ENCODE measurements at regions not wholly inside any gene's neighbourhood (a gene's known extent, or its start where the extent isn't known, plus 50 kb on each side); places are given as distances from the start of the nearest gene placed in this dataset.
A peak's percentile ranks its signal among the peaks of the same experiment; 100 is the strongest.

DNA sequence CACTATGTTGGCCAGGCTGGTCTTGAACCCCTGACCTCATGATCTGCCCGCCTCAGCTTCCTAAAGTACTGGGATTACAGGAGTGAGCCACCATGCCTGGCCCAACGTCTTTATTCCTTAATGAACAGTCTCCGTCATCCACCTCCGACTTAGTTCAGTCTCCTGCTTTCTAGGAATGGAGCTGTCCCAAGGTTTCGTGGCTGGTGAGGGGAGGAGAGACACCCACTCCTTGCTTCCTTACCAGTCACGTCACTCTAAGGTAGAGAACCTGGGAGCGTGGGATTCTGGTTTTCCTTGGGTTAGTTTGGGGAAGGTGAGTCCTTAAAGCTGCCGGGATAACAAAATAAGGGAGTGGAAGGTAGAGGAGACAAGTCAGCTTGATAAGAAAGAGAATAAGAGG, 55.0 kb upstream of the ATP2B4 start:
- intact Hi-C loops (cut with DNase I; ENCODE audit: low total_unique reads): no loop called here

DNA sequence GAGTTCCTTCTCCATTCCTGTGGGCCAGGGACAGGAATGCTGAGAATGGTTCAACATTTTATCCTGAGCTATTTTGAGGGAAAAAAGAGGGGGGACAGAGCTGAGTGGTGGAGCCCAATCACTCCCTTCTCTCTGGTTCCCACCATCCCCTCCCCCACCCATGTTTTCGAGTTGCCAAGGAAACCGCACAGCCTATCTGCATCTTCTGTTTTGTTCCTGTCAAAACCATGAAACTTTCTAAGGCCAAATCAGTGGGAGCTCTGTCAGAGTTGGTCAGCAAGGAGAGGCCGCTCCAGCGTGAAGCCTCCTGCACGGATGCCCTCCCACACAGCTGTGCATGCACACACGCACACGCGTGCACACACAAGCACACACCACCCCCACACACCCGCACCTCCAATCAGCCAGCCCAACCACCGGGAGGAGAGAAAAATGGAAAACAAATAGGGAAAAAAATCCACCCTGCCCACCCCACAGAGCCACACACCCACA, 54.5 kb upstream of the ATP2B4 start:
- no peaks in the 10 kb centered on the region for H3K27me3 ChIP-seq
- H3K36me3 ChIP-seq: no peaks in the 10 kb centered on the region
- intact Hi-C loops (cut with DNase I; ENCODE audit: low total_unique reads): no loop called here
- no peak overlapping the region for H3K4me3 ChIP-seq
- peak overlapping the region in 1 of 5 donors; percentile 11 for H3K27ac ChIP-seq
- no peaks in the 10 kb centered on the region for H3K9me3 ChIP-seq
- H3K4me1 ChIP-seq: no peaks in the 10 kb centered on the region
- peak in 1 of 2 donors; percentile 83 for DNase-seq
- 52 to 64% (median 57%) methylated on average over 9 to 10 of the region's 10 CpGs for whole genome bisulfite sequencing, 5 donors
- TF ChIP-seq, protein P1, sequence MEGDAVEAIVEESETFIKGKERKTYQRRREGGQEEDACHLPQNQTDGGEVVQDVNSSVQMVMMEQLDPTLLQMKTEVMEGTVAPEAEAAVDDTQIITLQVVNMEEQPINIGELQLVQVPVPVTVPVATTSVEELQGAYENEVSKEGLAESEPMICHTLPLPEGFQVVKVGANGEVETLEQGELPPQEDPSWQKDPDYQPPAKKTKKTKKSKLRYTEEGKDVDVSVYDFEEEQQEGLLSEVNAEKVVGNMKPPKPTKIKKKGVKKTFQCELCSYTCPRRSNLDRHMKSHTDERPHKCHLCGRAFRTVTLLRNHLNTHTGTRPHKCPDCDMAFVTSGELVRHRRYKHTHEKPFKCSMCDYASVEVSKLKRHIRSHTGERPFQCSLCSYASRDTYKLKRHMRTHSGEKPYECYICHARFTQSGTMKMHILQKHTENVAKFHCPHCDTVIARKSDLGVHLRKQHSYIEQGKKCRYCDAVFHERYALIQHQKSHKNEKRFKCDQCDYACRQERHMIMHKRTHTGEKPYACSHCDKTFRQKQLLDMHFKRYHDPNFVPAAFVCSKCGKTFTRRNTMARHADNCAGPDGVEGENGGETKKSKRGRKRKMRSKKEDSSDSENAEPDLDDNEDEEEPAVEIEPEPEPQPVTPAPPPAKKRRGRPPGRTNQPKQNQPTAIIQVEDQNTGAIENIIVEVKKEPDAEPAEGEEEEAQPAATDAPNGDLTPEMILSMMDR (IDR thresholded peaks at IDR 0.05): no peak
- no peak for TF ChIP-seq POLR2A (IDR thresholded peaks at IDR 0.05)
- no peak for TF ChIP-seq POLR2AphosphoS5 (IDR thresholded peaks at IDR 0.05)
- TF ChIP-seq EP300 (IDR thresholded peaks at IDR 0.05): no peak

More for the DNA sequence above, 55.0 kb upstream of the ATP2B4 start:
- no peaks in the 10 kb centered on the region for H3K27me3 ChIP-seq
- no peaks in the 10 kb centered on the region for H3K36me3 ChIP-seq
- H3K27ac ChIP-seq: peak overlapping the region in 1 of 5 donors; percentile 11
- no peak for TF ChIP-seq EP300 (IDR thresholded peaks at IDR 0.05)
- no peak for TF ChIP-seq POLR2AphosphoS5 (IDR thresholded peaks at IDR 0.05)
- TF ChIP-seq POLR2A (IDR thresholded peaks at IDR 0.05): no peak
- TF ChIP-seq, protein P1 (IDR thresholded peaks at IDR 0.05): no peak
- H3K4me3 ChIP-seq: no peak overlapping the region
- H3K4me1 ChIP-seq: no peaks in the 10 kb centered on the region
- 78 to 89% (median 79%) methylated on average over 8 of the region's 8 CpGs for WGBS, 5 donors
- no peaks in the 10 kb centered on the region for H3K9me3 ChIP-seq
- no peak for DNase-seq

DNA sequence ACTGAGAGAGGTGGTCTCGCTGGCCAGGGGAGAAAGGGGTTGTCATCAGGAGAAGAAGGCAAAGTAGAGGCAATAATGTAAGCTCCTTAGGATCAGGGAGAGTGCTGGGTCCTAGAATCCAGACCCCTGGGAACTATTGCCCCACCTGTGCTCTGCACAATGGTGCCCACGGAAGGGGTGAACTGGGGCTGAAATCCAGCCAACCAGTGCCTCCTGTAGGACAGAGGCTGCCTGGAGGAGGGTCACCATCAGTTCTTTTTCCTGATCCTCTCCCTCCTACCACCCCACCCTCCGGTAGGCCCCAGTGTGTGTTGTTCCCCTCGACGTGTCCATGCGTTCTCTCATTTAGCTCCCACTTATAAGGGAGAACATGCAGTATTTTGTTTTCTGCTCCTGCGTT, 52.9 kb upstream of the ATP2B4 start:
- Histone ChIP-seq H3K4me3 (no peak overlapping the region), H3K4me1 (no peaks in the 10 kb centered on the region), H3K27ac (no peak overlapping the region), H3K36me3 (no peaks in the 10 kb centered on the region), H3K9me3 (no peaks in the 10 kb centered on the region), H3K27me3 (no peaks in the 10 kb centered on the region)
- intact Hi-C loops (cut with DNase I; ENCODE audit: low total_unique reads): no loop called here
- WGBS, 5 donors: 84 to 94% (median 91%) methylated on average over 7 of the region's 7 CpGs
- TF ChIP-seq POLR2AphosphoS5 (IDR thresholded peaks at IDR 0.05) (no peak), EP300 (IDR thresholded peaks at IDR 0.05) (no peak), POLR2A (IDR thresholded peaks at IDR 0.05) (no peak)
- TF ChIP-seq, protein P1 (IDR thresholded peaks at IDR 0.05): no peak
- no peak for DNase-seq
